Left hindlimb (tissue), 1 donor: ENCODE measurements at regions not wholly inside any gene's neighbourhood (a gene's known extent, or its start where the extent isn't known, plus 50 kb on each side); places are given as distances from the start of the nearest gene placed in this dataset.

Source experiments
- DNase-seq: peaks from one replicate; pipeline ENCODE4 v3.0.0-alpha.2; 2018

GRCh38 chr10:43702213-43702935 is 53.7 kb upstream of the ZNF32 start:
- no peak for DNase-seq

- no peak for DNase-seq
Observed at GRCh38 chr10:43701295-43701694, 52.6 kb upstream of the ZNF32 start.

- no peak for DNase-seq
Observed at GRCh38 chr10:43700306-43700705, 51.6 kb upstream of the ZNF32 start.

- DNase-seq: no peak
Observed at GRCh38 chr10:43699516-43699915, 50.8 kb upstream of the ZNF32 start.
